D341Med (cell line): ENCODE measurements at regions not wholly inside any gene's neighbourhood (a gene's known extent, or its start where the extent isn't known, plus 50 kb on each side); places are given as distances from the start of the nearest gene placed in this dataset.
"Not testable (repeated sequence)": the region's sequence is repeated elsewhere in the genome, so short reads cannot be mapped to it uniquely, and the experiment has no call there.

Experiments used
- DNase-seq: peaks from one replicate; pipeline ENCODE4 v3.0.0; 2012; ENCODE audit warnings: low spot score

- no peak for DNase-seq
These were observed 178.2 kb upstream of the TMEM45B start for GRCh38 chr11:129637473-129637872.

GRCh38 chr11:129637983-129638776 lies 177.5 kb upstream of the TMEM45B start:
- no peak for DNase-seq

DNA sequence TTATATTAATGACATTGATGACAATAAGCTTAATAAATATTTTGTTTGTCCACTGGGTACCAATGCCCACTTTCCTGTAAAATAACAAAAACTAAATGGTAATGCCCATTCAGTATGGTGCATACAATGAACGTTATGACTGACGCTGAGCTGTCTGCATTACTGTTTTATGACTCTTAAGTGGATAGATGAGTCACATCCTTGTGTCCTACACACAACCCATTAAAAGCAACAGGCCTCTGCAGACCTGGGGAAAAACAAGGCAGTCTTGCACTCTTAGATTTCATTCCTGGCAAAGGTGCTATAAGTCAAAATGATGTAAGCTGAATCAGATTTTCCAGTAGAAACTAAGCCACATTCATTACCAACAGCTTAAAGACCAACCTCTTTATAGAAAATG lies 176.3 kb upstream of the TMEM45B start:
- DNase-seq: no peak

- no peak for DNase-seq
These were observed 175.0 kb upstream of the TMEM45B start for GRCh38 chr11:129640671-129641070.

DNA sequence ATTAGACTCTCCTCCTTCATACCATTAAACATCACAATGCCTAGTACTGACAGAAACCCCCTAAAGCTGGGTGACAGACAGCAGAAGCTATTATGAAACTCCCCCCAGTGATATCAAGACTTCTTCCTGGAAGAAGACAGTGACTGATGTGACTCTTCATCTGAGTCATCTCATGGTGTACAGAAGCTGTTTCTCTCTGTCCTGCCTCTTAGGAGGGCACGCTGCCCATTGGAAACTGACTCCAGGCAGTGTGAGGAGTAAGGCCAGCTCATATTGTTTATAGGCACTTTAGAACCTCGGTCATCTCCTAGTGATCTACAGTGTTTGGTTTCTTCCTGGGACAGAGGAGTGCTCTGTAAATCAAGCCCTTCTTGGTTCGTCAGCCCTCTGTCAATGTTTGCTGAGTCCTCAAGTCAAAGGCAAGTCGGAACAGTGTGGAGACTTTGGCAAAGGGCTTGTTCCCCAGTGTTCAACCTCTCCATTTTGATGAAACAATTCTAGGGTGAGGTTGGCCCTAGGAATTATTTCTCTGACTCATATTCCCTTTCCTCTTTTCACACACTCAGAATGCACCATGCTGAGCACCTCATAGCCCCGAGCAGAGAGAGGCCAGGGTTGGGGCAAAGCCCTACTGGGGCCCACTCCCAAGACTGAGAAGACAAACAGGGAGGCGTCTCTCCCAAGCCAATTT lies 172.5 kb upstream of the TMEM45B start:
- DNase-seq: no peak

GRCh38 chr11:129644326-129644725 lies 171.3 kb upstream of the TMEM45B start:
- DNase-seq: no peak

DNA sequence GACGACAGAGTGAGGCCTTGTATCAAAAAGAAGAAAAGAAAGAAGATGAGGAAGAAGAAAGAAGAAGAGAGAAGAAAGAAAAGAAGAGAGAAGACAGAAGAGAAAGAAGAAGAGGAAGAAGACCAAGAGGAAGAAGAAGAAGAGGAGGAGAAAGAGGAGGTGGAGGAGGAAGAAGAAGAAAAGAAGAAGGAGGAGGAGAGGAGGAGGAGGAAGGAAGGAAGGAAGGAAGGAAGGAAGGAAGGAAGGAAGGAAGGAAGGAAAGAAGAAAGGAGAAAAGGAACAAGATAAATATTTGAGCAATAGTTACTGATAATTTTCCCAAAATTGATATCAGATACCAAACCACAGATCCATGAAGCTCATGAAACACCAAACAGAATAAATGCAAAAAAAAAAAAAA lies 169.7 kb upstream of the TMEM45B start:
- DNase-seq: no peak

GRCh38 chr11:129650044-129650443 lies 165.6 kb upstream of the TMEM45B start:
- DNase-seq: not testable (repeated sequence)

DNA sequence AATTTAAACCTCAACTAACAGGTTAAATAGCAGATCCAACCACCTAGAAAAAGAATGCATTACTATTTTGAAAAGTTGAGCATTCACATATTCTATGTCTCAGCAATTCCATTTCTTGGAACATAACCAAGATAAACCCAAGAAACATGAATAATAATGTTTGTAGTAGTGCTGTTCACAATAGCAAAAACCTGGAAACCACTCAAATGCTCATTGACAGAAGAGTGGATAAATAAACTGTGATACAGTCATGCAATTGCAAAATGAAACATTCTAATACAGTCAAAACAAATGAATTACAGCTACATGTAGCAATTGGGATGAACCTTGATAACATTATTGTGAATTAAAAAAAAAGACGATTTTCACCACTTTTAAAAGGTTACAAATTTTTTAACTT lies 162.8 kb upstream of the TMEM45B start:
- no peak for DNase-seq

DNA sequence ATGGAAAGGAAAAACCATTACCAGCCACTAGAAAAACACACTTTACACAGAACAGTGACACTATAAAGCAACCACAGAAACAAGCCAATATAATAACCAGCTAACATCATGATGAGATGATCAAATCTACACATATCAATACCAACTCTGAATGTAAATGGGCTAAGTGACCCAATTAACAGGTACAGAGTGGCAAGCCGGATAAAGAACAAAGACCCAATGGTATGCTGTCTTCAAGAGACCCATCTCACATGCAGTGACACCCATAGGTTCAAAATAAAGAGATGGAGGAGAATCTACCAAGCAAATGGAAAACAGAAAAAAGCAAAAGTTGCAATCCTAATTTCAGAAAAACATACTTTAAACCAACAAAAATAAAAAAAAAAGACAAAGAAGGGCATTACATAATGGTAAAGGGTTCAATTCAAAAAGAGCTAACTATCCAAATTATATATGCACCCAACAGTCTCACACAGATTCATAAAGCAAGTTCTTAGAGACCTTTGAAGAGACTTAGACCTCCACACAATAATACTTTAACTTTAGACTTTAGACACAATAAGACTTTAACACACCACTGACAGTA lies 160.3 kb upstream of the TMEM45B start:
- no peak for DNase-seq

DNA sequence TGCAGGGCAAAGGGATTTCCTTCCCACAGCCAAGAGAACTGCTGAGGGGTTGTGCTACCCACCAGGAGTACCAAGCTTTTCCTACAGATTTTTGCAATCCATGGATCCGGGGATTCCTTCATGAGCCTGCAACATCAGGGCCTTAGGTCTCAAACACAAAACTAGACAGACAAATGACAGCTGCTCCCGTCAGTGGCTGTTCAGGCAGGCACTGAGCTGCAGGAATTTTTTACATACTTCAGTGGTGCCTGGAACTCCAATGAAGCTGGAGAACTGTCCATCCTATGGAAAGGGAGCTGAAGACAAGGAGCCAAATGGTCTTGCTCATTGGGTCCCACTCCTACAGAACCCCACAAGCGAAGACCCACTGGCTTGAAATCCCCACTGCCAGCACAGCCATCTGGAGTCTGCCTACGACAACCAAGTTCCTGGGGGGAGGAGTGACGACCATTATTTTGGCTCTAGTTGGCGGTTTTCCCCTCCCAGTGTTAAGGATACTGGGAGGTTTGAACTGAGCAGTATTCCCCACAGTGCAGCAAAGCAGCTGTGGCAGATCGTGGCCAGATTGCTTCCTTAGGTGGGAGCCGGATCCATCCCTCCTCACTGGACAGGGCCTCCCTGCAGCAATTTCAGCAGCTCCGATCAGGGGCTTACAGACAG lies 157.7 kb upstream of the TMEM45B start:
- DNase-seq: no peak

- no peak for DNase-seq
These were observed 157.2 kb upstream of the TMEM45B start for GRCh38 chr11:129658526-129658867.

- DNase-seq: no peak
These were observed 134.7 kb upstream of the TMEM45B start for GRCh38 chr11:129680907-129681306.

GRCh38 chr11:129681344-129682114 lies 134.1 kb upstream of the TMEM45B start:
- DNase-seq: no peak

GRCh38 chr11:129686269-129686668 lies 129.4 kb upstream of the TMEM45B start:
- DNase-seq: no peak

- no peak for DNase-seq
These were observed 124.5 kb upstream of the TMEM45B start for GRCh38 chr11:129691142-129691541.

GRCh38 chr11:129694538-129694937 lies 121.1 kb upstream of the TMEM45B start:
- no peak for DNase-seq

DNA sequence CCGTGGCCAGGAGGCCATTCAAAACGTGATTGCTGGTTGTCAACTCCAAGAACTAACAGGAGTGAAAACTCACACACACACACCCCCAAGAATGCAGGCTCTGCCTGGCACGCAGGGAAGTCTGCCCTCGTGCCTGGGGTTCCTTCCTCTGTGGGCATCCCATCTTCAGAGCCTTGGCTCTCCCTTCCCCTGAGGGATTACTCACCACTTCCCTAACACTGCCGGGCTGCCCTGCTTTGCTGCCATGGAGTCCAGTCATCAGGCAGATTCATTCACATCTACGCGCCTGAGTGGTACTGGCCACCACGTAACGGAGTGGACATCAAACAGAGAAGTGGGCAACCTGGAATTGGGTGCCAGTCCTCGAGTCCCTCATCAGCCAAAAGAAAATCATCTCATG lies 120.7 kb upstream of the TMEM45B start:
- DNase-seq: no peak

GRCh38 chr11:129695571-129696308 lies 119.9 kb upstream of the TMEM45B start:
- peak; percentile 75 for DNase-seq

- no peak for DNase-seq
These were observed 119.2 kb upstream of the TMEM45B start for GRCh38 chr11:129696309-129696989.

- no peak for DNase-seq
These were observed 117.4 kb upstream of the TMEM45B start for GRCh38 chr11:129698212-129698611.
